SK-N-SH treated with all-trans-retinoic acid at 6 μM for 48 hours (cell line): ENCODE measurements at regions not wholly inside any gene's neighbourhood (a gene's known extent, or its start where the extent isn't known, plus 50 kb on each side); places are given as distances from the start of the nearest gene placed in this dataset.

Source experiments
- ARNTL ChIP-seq: fragments of 450-650 bp; formaldehyde crosslinking; IDR thresholded peaks from 2 replicates; pipeline ENCODE4 v1.5.0; 2020; ENCODE audit warnings: low read depth, mild to moderate bottlenecking, moderate library complexity, borderline replicate concordance
- CSDC2 ChIP-seq: fragments of 250-450 bp; sonication (Bioruptor Pico); IDR thresholded peaks from 2 replicates; pipeline ENCODE4 v1.5.0; 2020; ENCODE audit warnings: mild to moderate bottlenecking, moderate library complexity
- ESRRG ChIP-seq: fragments of 250-450 bp; sonication (Bioruptor Pico); IDR thresholded peaks from 2 replicates; pipeline ENCODE4 v1.6.1; 2021; ENCODE audit warnings: mild to moderate bottlenecking
- GLIS3 ChIP-seq: fragments of 250-450 bp; sonication (Bioruptor Pico); IDR thresholded peaks from 2 replicates; pipeline ENCODE4 v1.5.0; 2020; ENCODE audit warnings: mild to moderate bottlenecking, moderate library complexity
- OSR1 ChIP-seq: fragments of 250-450 bp; sonication (Bioruptor Pico); IDR thresholded peaks from 2 replicates; pipeline ENCODE4 v1.8.0; 2022; ENCODE audit warnings: moderate library complexity, mild to moderate bottlenecking, inconsistent platforms
- PATZ1 ChIP-seq: fragments of 250-450 bp; sonication (Bioruptor Pico); IDR thresholded peaks from 2 replicates; pipeline ENCODE4 v1.8.0; 2020; ENCODE audit warnings: mild to moderate bottlenecking, moderate library complexity, borderline replicate concordance
- RARB ChIP-seq: fragments of 250-450 bp; sonication (Bioruptor Pico); IDR thresholded peaks from 2 replicates; pipeline ENCODE4 v1.8.0; 2021; ENCODE audit warnings: mild to moderate bottlenecking, moderate library complexity
- ZC3H10 ChIP-seq: fragments of 250-450 bp; sonication (Bioruptor Pico); IDR thresholded peaks from 2 replicates; pipeline ENCODE4 v1.5.1; 2021; ENCODE audit warnings: mild to moderate bottlenecking, moderate library complexity
- ZFP30 ChIP-seq: fragments of 450-650 bp; formaldehyde crosslinking; IDR thresholded peaks from 2 replicates; pipeline ENCODE4 v1.5.0; 2022; ENCODE audit warnings: mild to moderate bottlenecking, moderate library complexity
- ZNF565 ChIP-seq: fragments of 450-650 bp; formaldehyde crosslinking; conservative IDR thresholded peaks from 2 replicates; pipeline ENCODE4 v1.5.0; 2020; ENCODE audit warnings: low read depth, mild to moderate bottlenecking, moderate library complexity
- ZNF8 ChIP-seq: fragments of 450-650 bp; formaldehyde crosslinking; IDR thresholded peaks from 2 replicates; pipeline ENCODE4 v1.5.0; 2020; ENCODE audit warnings: mild to moderate bottlenecking, moderate library complexity
- TF ChIP-seq, protein P1 (sequence below): fragments of 250-450 bp; sonication (Bioruptor Pico); IDR thresholded peaks from 2 replicates; pipeline ENCODE4 v1.5.1; 2020; ENCODE audit warnings: low read depth, mild to moderate bottlenecking, moderate library complexity

DNA sequence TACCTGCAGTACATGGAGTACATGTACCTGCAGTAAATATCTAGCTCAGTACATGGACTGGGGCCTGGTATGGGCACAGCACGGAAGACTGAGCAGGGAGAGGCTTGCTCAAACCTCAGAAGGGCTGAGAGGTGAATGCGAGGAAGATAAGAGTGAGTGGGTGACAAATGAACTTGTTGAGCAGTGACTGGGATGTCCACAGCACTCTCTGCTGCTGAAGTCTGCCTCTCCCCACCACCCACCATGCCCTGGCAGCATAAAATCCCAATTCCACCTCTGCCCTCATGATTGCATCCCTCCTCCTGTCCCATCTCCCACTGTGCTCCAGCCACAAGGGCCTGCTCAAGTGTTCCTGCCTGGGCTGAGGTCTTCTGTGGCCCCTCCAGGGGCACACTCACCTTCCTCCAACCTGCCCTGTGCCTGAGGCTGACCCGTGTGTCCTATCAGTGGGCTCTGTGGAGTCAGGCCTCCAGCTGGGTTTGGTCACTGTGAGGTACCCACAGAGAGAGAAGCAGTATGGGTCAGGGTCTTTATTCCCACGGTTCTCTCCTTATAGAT, 114.2 kb downstream of the FOXD2 start:
- TF ChIP-seq ZC3H10 (no peak), PATZ1 (CRISPR knock-in tag) (no peak), ARNTL (CRISPR knock-in tag) (no peak), OSR1 (CRISPR knock-in tag) (no peak), ZNF8 (no peak), GLIS3 (CRISPR knock-in tag) (no peak), RARB (CRISPR knock-in tag) (no peak), ESRRG (CRISPR knock-in tag) (no peak), ZFP30 (CRISPR knock-in tag) (no peak), ZNF565 (CRISPR knock-in tag) (no peak), CSDC2 (no peak)
- TF ChIP-seq, protein P1, sequence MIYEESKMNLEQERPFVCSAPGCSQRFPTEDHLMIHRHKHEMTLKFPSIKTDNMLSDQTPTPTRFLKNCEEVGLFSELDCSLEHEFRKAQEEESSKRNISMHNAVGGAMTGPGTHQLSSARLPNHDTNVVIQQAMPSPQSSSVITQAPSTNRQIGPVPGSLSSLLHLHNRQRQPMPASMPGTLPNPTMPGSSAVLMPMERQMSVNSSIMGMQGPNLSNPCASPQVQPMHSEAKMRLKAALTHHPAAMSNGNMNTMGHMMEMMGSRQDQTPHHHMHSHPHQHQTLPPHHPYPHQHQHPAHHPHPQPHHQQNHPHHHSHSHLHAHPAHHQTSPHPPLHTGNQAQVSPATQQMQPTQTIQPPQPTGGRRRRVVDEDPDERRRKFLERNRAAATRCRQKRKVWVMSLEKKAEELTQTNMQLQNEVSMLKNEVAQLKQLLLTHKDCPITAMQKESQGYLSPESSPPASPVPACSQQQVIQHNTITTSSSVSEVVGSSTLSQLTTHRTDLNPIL (CRISPR knock-in tag): no peak
